ENCODE measurements at regions not wholly inside any gene's neighbourhood (a gene's known extent, or its start where the extent isn't known, plus 50 kb on each side); places are given as distances from the start of the nearest gene placed in this dataset.

GRCh38 chr4:22029803-22030202 lies 81.2 kb upstream of the KCNIP4 start:
- no peak for DNase-seq (ENCODE audit: low read depth, low spot score)
- BruUV-seq (replicated peaks), result no TSS peak
- dilution Hi-C loops (cut with MboI; ENCODE audit: extremely low pct_ligation_motif_present, low sequenced_read_pairs) (no loop called here), intact Hi-C loops (cut with micrococcal nuclease) (no loop called here)
- Histone ChIP-seq H3K9ac (replicated peaks; ENCODE audit: extremely low read depth, insufficient read depth, low read length) (no peak overlapping the region), H3K9me3 (replicated peaks; ENCODE audit: control insufficient read depth, insufficient read depth, low read length) (peaks cover 1% of the 10 kb centered on the region), H4K20me1 (replicated peaks; ENCODE audit: control insufficient read depth, extremely low read depth, insufficient read depth, low read length) (no peaks in the 10 kb centered on the region), H3K27me3 (ENCODE audit: control insufficient read depth in 2 of 2, insufficient read depth in 2 of 2, low read length in 2 of 2) (no peaks in the 10 kb centered on the region), H3K4me1 (ENCODE audit: control insufficient read depth, extremely low read depth, insufficient read depth, low read length) (no peaks in the 10 kb centered on the region), H3K27ac (ENCODE audit: insufficient read depth, low read depth, low read length) (no peak overlapping the region), H3K9me1 (replicated peaks; ENCODE audit: control insufficient read depth, extremely low read depth, insufficient read depth, low read length) (no peaks in the 10 kb centered on the region), H3K4me3 (replicated peaks in 1 of 3; ENCODE audit: insufficient read depth in 1 of 3, low read depth in 1 of 3, low read length in 3 of 3) (no peak overlapping the region), H3K4me2 (ENCODE audit: insufficient read depth, low read length) (no peak overlapping the region), H3K36me3 (ENCODE audit: control insufficient read depth in 2 of 2, extremely low read depth in 1 of 2, insufficient read depth in 2 of 2, low read length in 2 of 2) (no peaks in the 10 kb centered on the region), H3K79me2 (ENCODE audit: control insufficient read depth, insufficient read depth, low read length) (no peaks in the 10 kb centered on the region), H2AFZ (ENCODE audit: low read depth, low read length) (no peak overlapping the region)
- ChIA-PET CTCF (no interaction called here), POLR2A (no interaction called here)
- FAIRE-seq, result no peak
- TF ChIP-seq EZH2 (IDR thresholded peaks at IDR 0.05; ENCODE audit: borderline replicate concordance, low read depth, low read length, severe bottlenecking), result no peak

- dilution Hi-C loops (cut with MboI; ENCODE audit: extremely low pct_ligation_motif_present, low sequenced_read_pairs) (no loop called here), intact Hi-C loops (cut with micrococcal nuclease) (no loop called here)
- no peak overlapping the region for H2AFZ ChIP-seq (ENCODE audit: low read depth, low read length)
- no peak overlapping the region for H3K4me2 ChIP-seq (ENCODE audit: insufficient read depth, low read length)
- ChIA-PET CTCF (no interaction called here), POLR2A (no interaction called here)
- H3K9me3 ChIP-seq (replicated peaks; ENCODE audit: control insufficient read depth, insufficient read depth, low read length), result peaks cover 2% of the 10 kb centered on the region
- no peaks in the 10 kb centered on the region for H3K9me1 ChIP-seq (replicated peaks; ENCODE audit: control insufficient read depth, extremely low read depth, insufficient read depth, low read length)
- no TSS peak for BruUV-seq (replicated peaks)
- no peak overlapping the region for H3K27ac ChIP-seq (ENCODE audit: insufficient read depth, low read depth, low read length)
- H3K4me1 ChIP-seq (ENCODE audit: control insufficient read depth, extremely low read depth, insufficient read depth, low read length), result no peaks in the 10 kb centered on the region
- no peaks in the 10 kb centered on the region for H3K36me3 ChIP-seq (ENCODE audit: control insufficient read depth in 2 of 2, extremely low read depth in 1 of 2, insufficient read depth in 2 of 2, low read length in 2 of 2)
- H3K4me3 ChIP-seq (replicated peaks in 1 of 3; ENCODE audit: insufficient read depth in 1 of 3, low read depth in 1 of 3, low read length in 3 of 3), result no peak overlapping the region
- FAIRE-seq (no peak), DNase-seq (ENCODE audit: low read depth, low spot score) (no peak)
- no peaks in the 10 kb centered on the region for H4K20me1 ChIP-seq (replicated peaks; ENCODE audit: control insufficient read depth, extremely low read depth, insufficient read depth, low read length)
- no peaks in the 10 kb centered on the region for H3K27me3 ChIP-seq (ENCODE audit: control insufficient read depth in 2 of 2, insufficient read depth in 2 of 2, low read length in 2 of 2)
- no peaks in the 10 kb centered on the region for H3K79me2 ChIP-seq (ENCODE audit: control insufficient read depth, insufficient read depth, low read length)
- TF ChIP-seq EZH2 (IDR thresholded peaks at IDR 0.05; ENCODE audit: borderline replicate concordance, low read depth, low read length, severe bottlenecking), result no peak
- no peak for TF ChIP-seq JUN (IDR thresholded peaks at IDR 0.05; ENCODE audit: borderline replicate concordance, insufficient read depth, insufficient read length, low read depth)
- no peak for TF ChIP-seq CTCF (IDR thresholded peaks at IDR 0.05; ENCODE audit: extremely low read depth in 1 of 2, insufficient read depth in 1 of 2, low read depth in 1 of 2, low read length in 2 of 2)
- no peak for TF ChIP-seq POLR2AphosphoS5 (IDR thresholded peaks at IDR 0.05; ENCODE audit: insufficient read depth, low read depth, low read length)
- TF ChIP-seq POLR2A (IDR thresholded peaks at IDR 0.05; ENCODE audit: low read depth, low read length), result no peak
- no peak for TF ChIP-seq MAX (IDR thresholded peaks at IDR 0.05; ENCODE audit: insufficient read depth, insufficient read length)
- H3K9ac ChIP-seq (replicated peaks; ENCODE audit: extremely low read depth, insufficient read depth, low read length), result no peak overlapping the region
Observed at GRCh38 chr4:22021106-22021505, 72.5 kb upstream of the KCNIP4 start.

Measured in endothelial cell of umbilical vein (primary cell).